Testis (tissue), 2 donors: ENCODE measurements at regions not wholly inside any gene's neighbourhood (a gene's known extent, or its start where the extent isn't known, plus 50 kb on each side); places are given as distances from the start of the nearest gene placed in this dataset.

Source experiments
- DNase-seq: peaks from one replicate; pipeline ENCODE4 v3.0.0-alpha.2; 2019
- H3K27ac ChIP-seq, 2 donors: fragments of 200-600 bp; sonication (generic); one replicate each; pipeline ENCODE4 v1.5.1; 2019
- H3K27me3 ChIP-seq: fragments of 200-600 bp; sonication (generic); one replicate; pipeline ENCODE4 v1.5.1; 2019
- H3K36me3 ChIP-seq: fragments of 200-600 bp; sonication (generic); one replicate; pipeline ENCODE4 v1.5.1; 2017; ENCODE audit warnings: low read depth; ENCODE audit errors: missing control alignments
- H3K4me1 ChIP-seq: fragments of 200-600 bp; sonication (generic); one replicate; pipeline ENCODE4 v1.5.1; 2019
- H3K4me3 ChIP-seq, 2 donors: fragments of 200-600 bp; sonication (generic); one replicate each; pipeline ENCODE4 v1.5.1; 2017 to 2019
- H3K9me3 ChIP-seq: fragments of 200-600 bp; sonication (generic); one replicate; pipeline ENCODE4 v1.5.1; 2017
- POLR2A ChIP-seq: fragments of 450-650 bp; IDR thresholded peaks from one replicate; pipeline ENCODE4 v1.6.1; 2017; ENCODE audit warnings: antibody characterized with exemption, mild to moderate bottlenecking, moderate library complexity
- WGBS, 2 donors: methylation state at CpG; one replicate each; pipeline ENCODE4 v1.1.5; 2018; 5-methylcytosine and 5-hydroxymethylcytosine counted together
- intact Hi-C: fragments of 100-400 bp; cut with DNase I; formaldehyde crosslinking; loops from one replicate; pipeline ENCODE4 v1.15.1; 2023; ENCODE audit warnings: low total_unique reads
- TF ChIP-seq, protein P1 (sequence below), 3 experiments: fragments of 450-650 bp in 2 of 3; fragments of 200-600 bp in 1 of 3; sonication (generic) in 1 of 3; IDR thresholded peaks; one replicate each; pipeline ENCODE4 v1.5.1; 2016 to 2019; ENCODE audit warnings: antibody characterized with exemption in 3 of 3, mild to moderate bottlenecking in 2 of 3, moderate library complexity in 1 of 3

DNA sequence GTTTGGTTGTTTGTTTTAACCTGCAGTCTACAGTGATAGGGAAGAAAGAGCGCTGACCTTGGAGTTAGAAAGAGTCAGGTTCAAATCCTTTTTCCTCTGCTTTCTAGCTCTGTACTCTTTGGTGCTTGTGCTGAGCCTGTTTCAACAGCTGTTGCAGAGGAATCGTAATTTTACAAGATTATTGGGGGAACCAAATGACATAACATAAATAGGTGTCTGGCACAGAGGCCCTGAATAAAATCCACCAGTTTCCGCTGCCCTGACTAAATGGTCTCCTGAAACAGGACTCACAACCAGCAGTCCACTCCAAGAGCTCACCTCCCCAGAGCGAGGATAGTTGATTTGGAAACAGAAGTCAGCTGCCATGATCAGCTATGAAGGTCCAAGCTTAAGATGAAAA, 125.0 kb upstream of the CDC42EP3 start:
- no peak for DNase-seq
- Histone ChIP-seq H3K4me3 (no peak overlapping the region), H3K36me3 (no peaks in the 10 kb centered on the region), H3K4me1 (peaks cover 9% of the 10 kb centered on the region), H3K9me3 (no peaks in the 10 kb centered on the region), H3K27ac (no peak overlapping the region), H3K27me3 (no peaks in the 10 kb centered on the region)
- 78 to 96% methylated on average over 4 of the region's 4 CpGs for WGBS, 2 donors
- no peak for TF ChIP-seq POLR2A
- TF ChIP-seq, protein P1, sequence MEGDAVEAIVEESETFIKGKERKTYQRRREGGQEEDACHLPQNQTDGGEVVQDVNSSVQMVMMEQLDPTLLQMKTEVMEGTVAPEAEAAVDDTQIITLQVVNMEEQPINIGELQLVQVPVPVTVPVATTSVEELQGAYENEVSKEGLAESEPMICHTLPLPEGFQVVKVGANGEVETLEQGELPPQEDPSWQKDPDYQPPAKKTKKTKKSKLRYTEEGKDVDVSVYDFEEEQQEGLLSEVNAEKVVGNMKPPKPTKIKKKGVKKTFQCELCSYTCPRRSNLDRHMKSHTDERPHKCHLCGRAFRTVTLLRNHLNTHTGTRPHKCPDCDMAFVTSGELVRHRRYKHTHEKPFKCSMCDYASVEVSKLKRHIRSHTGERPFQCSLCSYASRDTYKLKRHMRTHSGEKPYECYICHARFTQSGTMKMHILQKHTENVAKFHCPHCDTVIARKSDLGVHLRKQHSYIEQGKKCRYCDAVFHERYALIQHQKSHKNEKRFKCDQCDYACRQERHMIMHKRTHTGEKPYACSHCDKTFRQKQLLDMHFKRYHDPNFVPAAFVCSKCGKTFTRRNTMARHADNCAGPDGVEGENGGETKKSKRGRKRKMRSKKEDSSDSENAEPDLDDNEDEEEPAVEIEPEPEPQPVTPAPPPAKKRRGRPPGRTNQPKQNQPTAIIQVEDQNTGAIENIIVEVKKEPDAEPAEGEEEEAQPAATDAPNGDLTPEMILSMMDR (IDR thresholded peaks at IDR 0.05) = no peak
- intact Hi-C loops = no loop called here

DNA sequence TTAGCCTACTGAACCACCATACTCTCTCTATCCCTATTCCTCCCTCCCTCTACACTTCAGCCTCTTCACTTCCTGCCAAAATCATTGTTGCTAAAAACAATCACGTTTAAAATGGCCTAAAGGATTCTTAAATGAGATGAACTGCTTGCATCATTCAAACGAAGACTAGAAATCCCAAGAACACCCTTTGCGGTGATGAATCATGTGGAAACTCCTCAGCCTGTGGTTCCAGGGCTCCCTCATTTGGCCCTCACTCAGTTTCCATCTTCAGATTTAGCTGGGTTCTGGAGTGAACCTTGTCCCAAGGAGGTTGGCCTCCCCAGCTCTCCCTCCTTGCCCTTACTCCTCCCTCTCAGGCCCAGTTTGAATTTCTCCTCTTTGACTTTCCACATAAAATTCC, 125.6 kb upstream of the CDC42EP3 start:
- no peak for DNase-seq
- no peaks in the 10 kb centered on the region for H3K27me3 ChIP-seq
- intact Hi-C loops = no loop called here
- H3K4me3 ChIP-seq = no peak overlapping the region
- H3K27ac ChIP-seq = no peak overlapping the region
- TF ChIP-seq POLR2A = no peak
- TF ChIP-seq, protein P1 (IDR thresholded peaks at IDR 0.05) = no peak
- H3K4me1 ChIP-seq = peaks cover 9% of the 10 kb centered on the region
- H3K9me3 ChIP-seq = no peaks in the 10 kb centered on the region
- 83 to 89% methylated on average over 3 of the region's 3 CpGs for WGBS, 2 donors
- no peaks in the 10 kb centered on the region for H3K36me3 ChIP-seq

DNA sequence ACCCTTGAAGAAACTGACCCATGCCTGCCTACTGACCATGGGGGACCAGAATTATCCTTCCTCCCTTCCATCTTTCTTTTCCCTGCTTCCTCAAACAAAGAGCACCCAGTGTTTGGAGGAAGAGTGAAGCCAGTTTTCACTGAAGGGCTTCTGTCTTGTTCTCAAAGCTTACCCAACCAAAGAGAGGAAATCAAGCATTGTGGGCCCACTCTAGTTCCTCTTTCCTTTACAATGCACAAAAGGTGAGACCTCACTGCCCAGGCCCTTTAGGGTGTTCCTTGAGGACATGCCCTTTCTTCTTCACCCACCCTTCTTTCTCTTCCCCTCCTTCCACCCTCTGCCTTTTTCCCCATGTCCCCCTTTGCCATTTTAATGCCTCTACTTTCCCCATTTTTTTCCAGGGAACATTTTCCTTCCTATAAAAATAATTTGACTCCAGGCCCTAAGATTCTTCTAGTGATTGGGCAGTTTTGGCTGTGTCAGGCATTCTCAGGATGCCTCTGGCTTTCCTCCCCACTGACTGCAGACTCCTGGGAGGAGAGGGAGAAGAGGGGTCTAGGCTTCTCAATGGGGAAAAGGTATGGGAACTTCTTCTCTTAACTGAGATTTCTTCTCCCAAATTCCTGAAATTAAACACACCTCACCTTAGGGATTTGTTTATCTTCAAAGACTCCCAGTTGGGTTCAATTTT, 126.6 kb upstream of the RMDN2 start:
- TF ChIP-seq, protein P1 (IDR thresholded peaks at IDR 0.05) = no peak
- TF ChIP-seq POLR2A = no peak
- Histone ChIP-seq H3K9me3 (no peaks in the 10 kb centered on the region), H3K36me3 (no peaks in the 10 kb centered on the region), H3K27ac (no peak overlapping the region), H3K27me3 (no peaks in the 10 kb centered on the region), H3K4me1 (peaks cover 9% of the 10 kb centered on the region), H3K4me3 (no peak overlapping the region)
- intact Hi-C loops = no loop called here
- no peak for DNase-seq

DNA sequence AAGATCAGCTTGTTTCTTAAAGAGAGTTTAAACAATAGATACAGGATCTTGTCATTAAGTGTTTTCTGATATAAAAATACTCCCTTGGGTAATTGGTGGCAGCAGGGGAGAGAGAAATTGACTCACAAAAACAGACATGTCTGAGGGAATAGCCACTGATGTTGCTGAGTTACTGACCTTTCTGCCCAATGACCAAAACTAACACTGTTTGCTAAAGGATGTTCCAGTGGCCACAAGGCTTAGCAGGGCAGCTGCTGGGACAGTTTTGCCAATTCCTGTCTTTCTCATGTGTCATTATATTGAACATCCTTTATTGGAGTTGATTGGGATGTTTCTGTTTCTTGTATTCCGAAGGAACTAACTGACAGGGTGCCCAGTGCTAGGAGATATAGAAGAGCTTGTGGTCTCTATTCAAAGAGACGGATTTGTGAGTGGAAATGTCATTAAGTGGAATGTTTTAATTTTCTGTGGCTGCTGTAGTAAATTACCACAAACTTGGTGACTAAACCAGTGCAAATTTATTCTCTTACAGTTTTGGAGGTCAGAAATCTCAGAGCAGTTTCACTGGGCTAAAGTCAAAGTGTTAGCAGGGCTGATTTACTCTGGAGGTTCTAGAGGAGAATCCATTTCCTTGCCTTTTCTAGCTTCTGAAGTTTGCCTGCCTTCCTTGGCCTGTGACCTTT, 124.8 kb upstream of the RMDN2 start:
- WGBS, 2 donors = 98% methylated on average over 2 of the region's 2 CpGs
- H3K4me3 ChIP-seq = no peak overlapping the region
- H3K36me3 ChIP-seq = no peaks in the 10 kb centered on the region
- intact Hi-C loops = no loop called here
- no peaks in the 10 kb centered on the region for H3K27me3 ChIP-seq
- no peak overlapping the region for H3K27ac ChIP-seq
- no peak for TF ChIP-seq POLR2A
- TF ChIP-seq, protein P1 (IDR thresholded peaks at IDR 0.05) = no peak
- no peak for DNase-seq
- no peaks in the 10 kb centered on the region for H3K9me3 ChIP-seq
- peaks cover under 1% of the 10 kb centered on the region for H3K4me1 ChIP-seq
